GM21447 (cell line): ENCODE measurements at regions not wholly inside any gene's neighbourhood (a gene's known extent, or its start where the extent isn't known, plus 50 kb on each side); places are given as distances from the start of the nearest gene placed in this dataset.
A peak's percentile ranks its signal among the peaks of the same experiment; 100 is the strongest.
"Not testable (repeated sequence)": the region's sequence is repeated elsewhere in the genome, so short reads cannot be mapped to it uniquely, and the experiment has no call there.

Experiments
- ATAC-seq: cut with Tn5 transposase; IDR thresholded peaks from one replicate; pipeline ENCODE4 v1.9.1; 2021; ENCODE audit not compliant: unreplicated experiment

DNA sequence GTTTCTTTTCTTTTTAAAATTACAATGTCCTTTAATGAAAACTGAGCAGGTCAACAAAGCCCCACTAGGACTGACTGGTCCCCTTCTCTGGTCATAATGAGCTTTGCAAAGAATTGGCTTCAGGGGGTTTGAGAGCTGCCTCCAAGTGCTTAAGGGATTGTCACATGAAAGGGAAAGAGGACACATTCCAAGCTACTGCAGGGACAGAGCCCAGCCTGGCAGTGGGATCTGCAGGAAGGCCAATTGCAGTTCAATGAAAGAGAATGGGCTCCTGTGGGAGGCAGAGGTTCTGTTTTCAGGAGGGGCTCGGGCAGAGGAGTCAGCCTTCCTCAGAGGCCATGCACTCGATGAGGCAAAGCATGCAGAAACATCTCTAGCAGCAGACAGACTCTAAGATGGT, 84.1 kb upstream of the ACKR3 start:
- no peak for ATAC-seq

DNA sequence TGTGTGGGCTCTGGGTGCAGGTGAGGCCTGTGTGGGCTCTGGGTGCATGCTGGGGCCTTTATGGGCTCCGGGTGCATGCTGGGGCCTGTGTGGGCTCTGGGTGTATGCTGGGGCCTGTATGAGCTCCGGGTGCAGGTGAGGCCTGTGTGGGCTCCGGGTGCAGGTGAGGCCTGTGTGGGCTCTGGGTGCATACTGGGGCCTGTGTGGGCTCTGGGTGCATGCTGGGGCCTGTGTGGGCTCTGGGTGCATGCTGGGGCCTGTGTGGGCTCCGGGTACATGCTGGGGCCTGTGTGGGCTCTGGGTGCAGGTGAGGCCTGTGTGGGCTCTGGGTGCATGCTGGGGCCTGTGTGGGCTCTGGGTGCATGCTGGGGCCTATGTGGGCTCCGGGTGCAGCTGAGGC, 80.5 kb upstream of the ACKR3 start:
- not testable (repeated sequence) for ATAC-seq

DNA sequence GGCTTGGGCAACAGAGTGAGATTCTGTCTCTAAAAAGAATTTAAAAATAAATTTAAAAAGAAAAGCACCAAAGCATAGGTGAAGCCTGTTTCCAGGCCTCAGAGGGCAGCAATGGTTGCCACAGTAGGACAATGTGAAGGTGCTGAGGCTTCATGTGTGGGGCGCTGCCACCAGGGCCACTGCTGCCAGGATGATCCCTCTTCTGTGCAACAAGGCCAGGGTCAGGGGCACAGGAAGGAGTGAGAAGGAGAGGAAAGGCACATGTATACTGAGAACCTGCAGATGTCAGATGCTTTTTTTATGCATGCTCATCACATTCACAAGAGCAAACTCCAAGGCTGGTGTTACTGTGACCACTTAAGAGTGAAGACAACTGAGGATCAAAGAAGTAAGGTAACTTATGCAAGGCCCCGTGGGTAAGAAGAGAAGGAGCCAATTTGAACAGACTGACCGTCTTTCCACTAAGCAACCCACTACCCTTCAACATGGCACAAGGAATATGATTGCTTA, 79.7 kb upstream of the ACKR3 start:
- no peak for ATAC-seq

DNA sequence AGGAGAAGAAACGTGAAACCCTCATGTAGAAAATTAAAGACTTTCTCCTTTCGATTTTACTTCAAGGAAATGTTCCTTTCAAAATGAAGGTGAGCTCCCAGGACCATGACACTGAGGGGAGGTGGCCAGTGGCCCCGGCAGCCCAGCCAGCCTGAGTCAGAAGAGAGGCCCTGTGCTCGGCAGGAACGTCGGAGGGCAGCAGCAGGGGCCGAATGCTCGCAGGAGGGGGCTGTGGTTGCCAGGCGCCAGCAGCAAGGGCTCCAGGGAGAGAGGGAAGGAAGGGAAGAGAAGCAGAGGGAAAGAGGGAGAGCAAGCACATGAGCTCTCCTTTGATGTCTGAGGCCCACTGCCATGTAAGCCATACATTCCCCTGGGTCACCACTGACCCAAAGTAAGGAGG, 73.3 kb upstream of the ACKR3 start:
- ATAC-seq = no peak

DNA sequence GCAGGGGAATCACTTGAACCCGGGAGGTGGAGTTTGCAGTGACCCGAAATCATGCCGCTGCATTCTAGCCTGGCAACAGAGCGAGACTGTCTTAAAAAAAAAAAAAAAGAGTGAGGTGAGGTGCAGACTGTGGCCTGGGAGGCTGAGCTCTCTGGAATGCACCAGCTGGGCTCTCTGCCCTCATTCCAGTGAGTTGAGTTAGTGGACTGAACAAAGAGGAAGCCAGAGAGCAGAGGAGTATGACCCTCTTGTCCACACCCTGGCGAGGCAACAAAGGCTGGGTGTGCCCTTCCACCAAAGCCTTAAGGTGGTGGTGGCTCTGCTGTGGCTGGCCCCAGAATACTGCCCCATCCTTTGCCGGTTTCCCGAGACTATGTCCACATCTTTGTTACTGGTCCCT, 71.3 kb upstream of the ACKR3 start:
- no peak for ATAC-seq

DNA sequence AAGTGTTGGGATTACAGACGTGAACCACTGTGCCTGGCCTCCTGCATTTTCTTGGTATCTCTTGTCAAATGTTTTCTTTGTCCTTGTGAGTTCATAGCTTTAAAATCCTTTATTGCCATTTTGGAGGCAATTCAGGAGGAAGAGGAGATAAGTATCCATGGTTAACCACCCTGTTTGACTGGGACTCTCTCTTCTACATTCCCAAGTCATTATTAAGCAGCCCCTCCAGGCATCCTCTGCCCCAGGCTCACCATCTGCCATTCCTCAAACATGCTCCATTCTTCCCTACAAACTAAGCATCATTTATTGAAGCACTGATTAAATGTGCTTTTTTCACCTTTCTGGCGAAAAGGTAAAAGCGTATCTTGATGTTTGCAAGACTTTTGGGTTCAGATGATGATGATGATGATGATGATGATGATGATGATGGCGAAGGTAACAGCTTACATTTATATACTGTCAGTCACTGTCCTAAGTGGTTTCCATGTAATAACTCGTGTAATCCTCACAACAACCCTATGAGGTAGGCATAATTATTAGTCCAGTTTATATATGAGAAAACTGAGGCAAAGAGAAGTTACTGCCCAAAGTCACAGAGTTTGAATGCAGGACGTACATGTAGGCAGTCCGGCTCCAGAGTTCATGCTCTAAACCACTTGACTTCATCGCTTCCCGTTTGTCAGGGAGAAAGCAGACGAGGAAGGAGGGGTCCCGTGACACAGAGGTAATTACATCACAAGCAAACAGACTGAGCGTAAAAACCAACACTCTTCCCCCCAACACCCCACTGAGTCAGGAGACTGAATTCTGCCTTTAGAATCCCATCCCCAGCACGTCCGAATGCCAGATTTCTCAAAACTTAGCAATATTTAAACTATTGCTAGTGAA, 69.7 kb upstream of the ACKR3 start:
- ATAC-seq = no peak

DNA sequence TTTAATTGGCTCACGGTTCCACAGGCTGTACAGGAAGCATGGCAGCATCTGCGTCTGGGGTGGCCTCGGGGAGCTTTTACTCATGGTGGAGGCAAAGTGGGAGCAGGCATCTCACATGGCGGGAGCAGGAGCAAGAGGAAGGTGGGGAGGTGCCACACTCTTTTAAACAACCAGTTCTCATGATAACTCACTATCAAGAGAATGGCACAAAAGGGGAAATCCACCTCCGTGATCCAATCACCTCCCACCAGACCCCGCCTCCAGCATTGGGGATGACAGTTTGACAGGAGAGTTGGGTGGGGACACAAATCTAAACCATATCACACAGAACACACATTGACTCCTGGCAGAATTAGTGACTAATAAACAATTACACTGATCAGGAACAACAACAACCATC, 68.6 kb upstream of the ACKR3 start:
- ATAC-seq = no peak

DNA sequence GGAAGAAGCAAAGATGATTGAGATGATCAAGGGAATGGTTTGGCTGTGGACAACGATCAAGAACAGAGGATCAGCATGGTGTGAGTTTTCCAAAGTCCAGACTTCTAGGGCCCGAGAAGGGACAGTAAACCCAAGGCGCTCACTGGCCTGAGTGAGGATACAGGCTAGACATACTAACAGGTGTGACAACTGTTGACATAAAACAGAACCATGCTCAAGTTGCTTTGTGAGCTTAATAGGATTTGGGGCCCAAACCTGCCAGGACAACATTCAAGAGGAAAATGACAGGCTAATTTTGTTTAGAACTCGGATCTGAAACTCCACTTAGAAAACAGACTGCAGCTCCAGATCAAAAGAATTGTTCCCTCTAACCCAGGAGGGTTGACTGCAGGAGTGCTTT, 68.1 kb upstream of the ACKR3 start:
- no peak for ATAC-seq

DNA sequence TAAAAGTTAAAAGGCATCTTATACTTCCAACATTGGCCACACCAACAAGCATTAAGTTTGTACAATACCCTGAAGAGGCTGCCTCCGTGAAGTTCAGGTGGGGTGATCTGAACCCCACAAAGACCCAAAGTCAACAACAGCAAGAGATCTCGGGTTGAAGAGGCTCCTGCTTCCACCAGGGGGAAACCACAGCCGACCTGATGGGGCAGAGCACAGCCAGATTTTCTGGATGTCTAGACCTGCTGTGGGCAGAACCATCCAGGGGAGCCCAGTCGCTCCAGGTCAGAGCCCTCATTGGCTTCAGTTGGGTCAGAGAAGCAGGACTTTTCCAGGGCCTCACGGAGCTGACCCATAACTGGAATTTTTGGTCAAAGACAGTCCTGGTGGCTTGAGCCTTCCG, 66.5 kb upstream of the ACKR3 start:
- no peak for ATAC-seq

DNA sequence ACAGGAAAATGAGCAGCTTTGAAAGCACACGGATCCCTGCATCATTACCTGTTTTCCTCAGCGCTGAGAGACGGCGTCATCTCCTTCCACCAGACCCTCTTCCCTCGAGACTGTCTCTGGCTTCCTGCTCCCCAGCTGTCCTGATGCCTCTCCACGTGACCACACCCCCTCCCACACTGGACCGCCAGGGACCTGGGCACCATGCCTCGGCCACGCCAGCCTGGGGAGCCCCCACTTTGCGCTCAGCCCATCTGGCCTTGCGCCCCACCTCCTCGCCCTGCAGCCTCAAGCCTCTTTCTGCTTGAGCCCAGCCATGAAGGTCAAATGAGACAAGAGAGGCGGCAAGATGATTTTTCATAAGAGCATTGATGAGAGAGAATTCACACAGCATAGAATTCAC, 66.0 kb upstream of the ACKR3 start:
- ATAC-seq = no peak

DNA sequence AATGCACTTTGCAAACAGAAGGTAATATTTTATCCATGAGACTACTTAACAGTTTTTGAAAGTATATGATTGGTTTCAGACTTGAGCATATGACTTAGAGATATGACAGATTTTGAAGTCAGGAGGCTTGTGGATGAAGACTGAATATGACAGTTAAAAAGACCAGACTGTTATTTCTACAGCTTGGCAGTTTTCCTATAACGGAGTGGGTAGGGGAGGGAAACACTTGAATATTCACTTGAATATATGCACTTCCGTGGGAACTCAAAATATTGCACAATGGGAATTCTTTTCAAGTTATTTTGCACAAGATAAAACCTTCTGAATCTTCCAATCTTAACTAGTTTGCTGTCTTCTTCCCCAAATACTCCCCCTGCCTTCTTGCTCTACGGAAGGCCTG, 64.6 kb upstream of the ACKR3 start:
- no peak for ATAC-seq

DNA sequence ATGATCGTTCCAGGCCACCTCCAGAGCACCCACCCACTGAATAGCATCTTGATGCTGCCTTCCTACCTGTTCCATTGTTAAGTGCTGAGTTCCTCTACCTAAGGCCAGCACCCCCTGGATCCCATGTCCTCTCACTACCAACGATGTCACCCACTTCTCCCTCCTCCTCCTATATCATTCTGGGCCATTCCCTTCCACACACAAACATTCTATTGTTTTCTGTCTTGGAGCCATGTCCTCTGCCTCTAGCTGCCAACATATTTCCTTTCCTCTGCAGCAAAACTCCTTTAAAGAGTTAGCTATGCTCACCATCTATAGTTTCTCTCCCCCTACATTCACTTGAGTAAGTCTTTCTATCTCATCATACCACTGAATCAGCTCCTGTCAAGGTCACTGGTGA, 64.0 kb upstream of the ACKR3 start:
- ATAC-seq = no peak

DNA sequence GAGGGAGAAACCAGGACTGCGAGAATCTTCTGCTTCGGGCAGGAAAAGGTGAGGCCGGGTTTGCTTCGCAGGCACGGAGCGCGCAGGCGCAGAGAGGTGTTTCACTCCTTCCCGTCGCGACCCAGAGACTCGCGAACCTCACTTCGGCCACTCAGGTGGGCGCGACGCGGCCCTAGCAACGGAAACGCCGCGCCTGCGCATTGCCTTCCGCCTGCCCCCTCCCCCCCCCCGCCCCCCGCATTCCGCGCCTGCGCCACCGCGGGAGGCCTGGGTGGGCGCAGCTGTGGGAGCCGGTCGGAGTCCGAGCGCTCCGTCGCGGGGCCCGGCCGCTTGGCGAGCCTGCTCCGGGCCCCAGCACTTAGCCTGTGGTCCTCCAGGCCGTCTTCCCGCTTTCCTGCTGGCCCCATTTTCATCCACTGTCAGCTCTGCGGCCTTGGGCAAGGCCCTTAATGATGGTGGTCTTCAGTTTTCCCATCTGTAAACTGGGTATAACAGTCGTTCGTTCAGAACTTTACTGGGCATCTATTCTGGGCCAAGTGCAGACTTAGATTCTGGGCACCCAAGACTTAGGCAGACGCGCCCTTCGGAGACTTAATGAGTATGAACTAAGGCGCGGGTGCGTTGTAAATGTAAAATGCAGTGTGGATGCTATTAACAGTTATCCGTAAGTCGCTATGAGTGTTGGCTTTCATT, 62.1 kb upstream of the ACKR3 start:
- ATAC-seq = no peak

DNA sequence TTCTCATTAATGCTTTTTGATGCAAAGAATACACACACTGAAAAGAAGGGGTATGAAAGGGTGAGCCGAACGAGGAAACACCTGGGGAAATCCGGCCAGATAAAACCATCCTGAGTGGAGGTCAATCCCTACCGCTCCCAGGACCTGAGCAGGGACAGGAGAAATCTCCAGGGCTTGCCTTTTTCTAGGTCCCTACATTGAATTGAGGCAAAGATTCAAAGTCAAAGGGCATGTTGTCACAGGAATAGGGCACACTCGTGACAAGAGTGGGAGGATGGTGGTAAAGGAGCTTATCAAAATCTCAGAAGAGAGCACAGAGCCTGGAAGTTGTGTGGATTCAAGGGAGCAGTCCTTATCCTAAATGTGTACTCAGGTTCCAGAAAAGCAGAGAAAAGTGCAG, 61.2 kb upstream of the ACKR3 start:
- ATAC-seq = no peak

DNA sequence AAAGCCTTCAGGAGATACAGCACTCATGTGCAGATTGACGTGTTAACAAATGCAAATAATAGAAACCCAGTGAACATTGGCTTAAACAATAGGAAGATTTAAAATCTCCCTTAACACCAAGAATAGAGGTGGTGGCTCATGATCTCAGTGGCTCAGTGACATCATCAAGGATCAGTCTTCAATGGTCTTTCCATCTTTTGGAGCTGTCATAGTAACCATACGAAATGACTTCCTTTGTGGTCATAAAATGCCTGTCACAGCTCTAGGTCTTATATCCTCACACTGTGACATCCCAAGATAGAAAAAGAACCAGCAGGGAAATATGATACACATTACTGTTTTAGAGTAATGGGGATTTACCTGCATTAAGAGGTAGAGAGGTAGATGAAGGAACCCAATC, 59.6 kb upstream of the ACKR3 start:
- ATAC-seq = no peak

DNA sequence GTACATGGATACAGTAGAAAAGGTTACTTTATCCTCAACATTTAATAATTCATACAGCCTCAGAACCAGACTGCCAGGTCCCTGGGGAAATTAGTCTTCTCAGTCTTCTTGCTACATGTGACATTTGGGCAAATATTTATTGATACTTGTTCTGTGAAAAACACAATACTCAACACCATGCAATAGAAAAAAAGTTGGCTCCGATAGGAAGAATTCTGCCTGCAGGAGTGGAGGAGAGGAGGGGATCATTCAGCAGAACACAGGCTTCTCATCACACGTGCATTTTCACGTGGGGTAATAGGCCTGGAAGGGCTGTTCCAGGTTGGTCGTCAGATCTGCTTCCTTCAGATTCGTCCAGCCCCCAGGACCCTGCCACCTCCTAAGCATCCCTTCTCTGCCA, 58.4 kb upstream of the ACKR3 start:
- ATAC-seq = no peak

DNA sequence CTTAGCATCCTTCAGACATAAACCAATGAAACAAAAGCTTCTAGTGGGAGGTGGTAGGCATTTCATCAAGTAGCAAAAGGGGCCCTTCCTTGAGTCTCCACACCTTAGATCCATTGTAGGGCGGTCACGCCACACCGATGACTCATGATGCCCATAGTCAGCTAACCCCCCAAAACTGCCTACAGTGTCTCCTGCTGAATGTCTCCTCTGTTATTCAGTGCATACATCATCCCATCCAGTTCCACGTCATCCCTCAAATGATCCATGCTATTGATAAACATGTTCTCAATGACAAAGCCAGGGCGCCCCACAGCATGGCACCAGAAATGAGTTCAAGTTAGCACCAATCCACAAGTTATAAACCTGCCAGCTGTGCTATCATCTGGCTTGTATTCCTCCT, 57.4 kb upstream of the ACKR3 start:
- no peak for ATAC-seq

DNA sequence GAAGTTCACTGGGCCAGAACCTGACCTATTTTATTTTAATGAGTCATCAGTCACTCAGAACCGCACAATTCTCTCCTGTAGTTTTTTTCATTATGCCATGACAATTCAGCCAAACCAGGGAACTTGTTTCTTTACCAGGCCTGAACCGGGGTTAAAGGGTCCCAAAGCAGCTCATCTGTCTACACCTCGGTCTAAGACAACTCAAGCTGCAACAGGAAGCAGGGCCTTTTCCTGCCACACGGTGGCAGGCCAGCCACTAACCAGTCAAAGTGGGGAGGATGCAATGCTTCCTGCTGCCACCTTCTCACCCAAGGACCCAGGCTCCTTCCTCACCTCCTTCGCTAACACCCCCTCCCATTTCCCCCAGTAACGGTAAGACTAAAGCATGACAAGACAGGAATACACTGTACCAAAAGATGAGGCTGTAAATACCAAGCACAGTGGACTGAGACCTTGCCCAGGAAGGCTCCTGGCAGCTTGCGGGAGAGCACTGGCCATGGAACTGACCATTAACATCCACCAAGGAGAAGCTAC, 56.7 kb upstream of the ACKR3 start:
- ATAC-seq = peak; percentile 82

DNA sequence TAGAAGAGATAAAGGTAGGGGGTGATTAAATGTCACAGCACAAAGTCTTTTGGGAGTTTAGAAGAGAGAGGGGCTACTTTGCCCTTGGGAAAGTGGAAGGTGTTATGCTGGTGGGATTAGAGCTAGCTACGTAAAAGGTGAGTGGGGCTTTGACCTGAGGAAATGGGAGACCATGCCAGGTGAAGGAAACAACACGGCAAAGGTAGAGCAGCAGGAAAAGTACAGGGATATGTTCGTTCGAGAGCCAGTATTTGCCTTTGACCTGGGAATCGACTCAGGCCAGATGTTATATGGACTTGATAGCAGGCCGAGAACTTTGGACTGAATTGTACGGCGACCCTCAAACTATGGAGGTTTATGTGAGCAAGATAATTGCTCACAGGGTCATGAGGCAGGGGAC, 55.7 kb upstream of the ACKR3 start:
- ATAC-seq = no peak

DNA sequence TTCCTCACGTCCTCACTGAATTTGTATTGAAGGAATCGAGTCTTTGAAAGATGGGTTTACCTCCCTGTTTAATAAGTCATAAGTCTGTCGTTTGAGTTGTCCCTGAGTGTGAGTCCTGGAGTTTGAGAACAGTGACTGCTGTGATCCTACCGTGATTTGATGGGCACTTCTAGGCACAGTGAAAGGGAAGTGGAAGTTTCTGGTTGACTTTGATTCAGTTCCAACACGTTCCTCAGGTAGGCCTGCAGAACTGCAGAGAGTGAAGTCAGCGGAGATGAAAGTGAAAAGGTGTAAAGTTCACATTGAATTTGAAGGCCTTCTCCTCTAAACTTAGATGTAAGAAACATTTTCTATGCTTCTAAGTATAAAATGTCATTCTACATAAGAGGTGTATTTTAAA, 52.9 kb upstream of the ACKR3 start:
- ATAC-seq = no peak

DNA sequence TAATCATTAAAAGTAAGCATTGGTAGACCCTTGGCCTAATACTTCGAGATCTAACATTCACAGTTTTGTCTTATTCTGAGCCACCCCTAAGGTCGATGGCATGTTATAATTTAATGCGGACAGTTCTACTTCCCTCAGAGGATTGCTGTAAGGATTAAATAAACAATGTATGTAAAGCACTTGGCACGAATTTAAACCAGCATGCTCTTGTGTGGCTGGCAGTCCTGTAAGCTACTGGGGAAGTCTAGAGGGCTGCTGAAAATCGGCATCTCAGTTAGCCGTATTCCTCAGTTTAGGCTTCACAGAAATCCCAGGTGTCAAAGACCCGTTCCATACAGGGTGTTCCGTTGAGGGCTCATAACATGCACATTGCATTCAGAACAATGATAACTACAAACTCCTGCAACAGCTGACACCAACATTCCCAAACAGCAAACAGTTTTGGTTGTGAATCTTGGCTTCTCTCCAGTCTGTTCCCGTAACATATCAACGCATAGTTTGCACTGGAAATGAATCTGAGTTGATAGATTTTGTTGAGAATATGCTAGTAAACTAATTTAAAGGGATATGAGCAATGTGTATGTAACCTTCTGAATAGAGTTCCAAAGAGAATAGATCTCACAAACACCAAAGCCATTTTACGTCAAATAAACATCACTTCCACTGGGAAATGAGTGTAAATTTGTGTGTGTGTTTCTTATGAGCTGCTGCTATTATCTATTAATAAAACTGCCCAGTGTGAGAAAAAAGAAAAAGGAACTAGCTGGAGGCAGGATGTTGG, 52.2 kb upstream of the ACKR3 start:
- ATAC-seq = no peak
